ENCODE measurements at regions not wholly inside any gene's neighbourhood (a gene's known extent, or its start where the extent isn't known, plus 50 kb on each side); places are given as distances from the start of the nearest gene placed in this dataset.

DNA sequence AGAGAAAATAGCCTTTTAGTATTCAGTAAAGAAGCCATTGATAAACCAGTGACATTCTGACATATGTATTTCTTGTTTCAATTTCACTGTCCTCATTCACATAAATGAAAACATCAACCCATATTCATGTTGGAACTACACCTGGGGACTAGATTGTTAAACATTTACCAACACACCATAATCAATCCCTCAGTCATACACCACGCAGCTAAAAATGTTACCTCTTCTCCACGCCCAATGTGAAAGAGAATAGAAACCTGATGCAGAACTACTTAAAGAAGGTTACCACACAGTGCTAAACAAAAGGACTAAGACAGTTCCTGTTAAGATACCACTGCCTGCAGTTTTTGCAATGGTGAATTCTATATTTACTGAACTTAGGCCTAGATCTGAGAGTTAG lies 518.9 kb downstream of the PRELID2 start:
- in situ Hi-C loops (cut with MboI) = no loop called here
- FAIRE-seq (no peak), ATAC-seq (no peak), DNase-seq (ENCODE audit: extremely low read depth in 1 of 4, low spot score in 3 of 4) (no peak)
- no peak overlapping the region for H3K9ac ChIP-seq (ENCODE audit: insufficient read depth in 1 of 2, low read depth in 2 of 2, low read length in 2 of 2)
- no peak overlapping the region for H3K27ac ChIP-seq (ENCODE audit: extremely low read depth, low read depth, low read length)
- H3K4me2 ChIP-seq (ENCODE audit: insufficient read depth, low read length) = no peak overlapping the region
- H4K20me1 ChIP-seq (replicated peaks; ENCODE audit: control insufficient read depth, insufficient read depth, low read length) = no peaks in the 10 kb centered on the region
- no peaks in the 10 kb centered on the region for H3K9me1 ChIP-seq (ENCODE audit: control insufficient read depth, insufficient read depth, low read length)
- H3K4me3 ChIP-seq = no peak overlapping the region
- ChIA-PET POLR2A (no interaction called here), CTCF (ENCODE audit: low intra/inter-chr PET ratio) (no interaction called here)
- intact Hi-C loops (cut with micrococcal nuclease) = no loop called here
- no TSS peak for BruUV-seq (replicated peaks)
- H3K4me1 ChIP-seq (replicated peaks in 1 of 2; ENCODE audit: control insufficient read depth in 2 of 2, insufficient read depth in 2 of 2, low read length in 2 of 2) = no peaks in the 10 kb centered on the region
- no peak overlapping the region for H2AFZ ChIP-seq (ENCODE audit: low read depth, low read length)
- no peaks in the 10 kb centered on the region for H3K9me3 ChIP-seq (replicated peaks; ENCODE audit: control insufficient read depth, insufficient read depth, low read depth, low read length)
- H3K36me3 ChIP-seq (ENCODE audit: control insufficient read depth, insufficient read depth, low read length) = no peaks in the 10 kb centered on the region
- WGBS (ENCODE audit: insufficient coverage, low coverage, missing lambda C conversion rate) = 0% methylated on average over 2 of the region's 2 CpGs
- H3K79me2 ChIP-seq (ENCODE audit: control insufficient read depth, insufficient read depth, low read length) = no peaks in the 10 kb centered on the region
- H3K27me3 ChIP-seq (ENCODE audit: control insufficient read depth in 2 of 2, insufficient read depth in 2 of 2, low read length in 2 of 2) = no peaks in the 10 kb centered on the region
- TF ChIP-seq, protein P1, sequence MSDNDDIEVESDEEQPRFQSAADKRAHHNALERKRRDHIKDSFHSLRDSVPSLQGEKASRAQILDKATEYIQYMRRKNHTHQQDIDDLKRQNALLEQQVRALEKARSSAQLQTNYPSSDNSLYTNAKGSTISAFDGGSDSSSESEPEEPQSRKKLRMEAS (CRISPR knock-in tag; IDR thresholded peaks at IDR 0.05) = no peak
- TF ChIP-seq ZBTB40 (IDR thresholded peaks at IDR 0.05) = no peak
- no peak for TF ChIP-seq ZBTB40 (CRISPR knock-in tag; IDR thresholded peaks at IDR 0.05)
- TF ChIP-seq RUNX1 (IDR thresholded peaks at IDR 0.05; ENCODE audit: low read depth) = no peak
- no peak for TF ChIP-seq ZNF175 (CRISPR knock-in tag; IDR thresholded peaks at IDR 0.05; ENCODE audit: low read depth)
- TF ChIP-seq ZNF133 (CRISPR knock-in tag; IDR thresholded peaks at IDR 0.05) = no peak
- TF ChIP-seq ZNF551 (CRISPR knock-in tag; IDR thresholded peaks at IDR 0.05) = no peak
- no peak for TF ChIP-seq KLF16 (IDR thresholded peaks at IDR 0.05)
- no peak for TF ChIP-seq ARID2 (IDR thresholded peaks at IDR 0.05)
- no peak for TF ChIP-seq SAFB (IDR thresholded peaks at IDR 0.05; ENCODE audit: borderline replicate concordance, low read depth, low read length)
- no peak for TF ChIP-seq TAF15 (IDR thresholded peaks at IDR 0.05; ENCODE audit: low read depth, low read length)
- no peak for TF ChIP-seq FOXK1 (CRISPR knock-in tag; IDR thresholded peaks at IDR 0.05; ENCODE audit: borderline replicate concordance)
- TF ChIP-seq, protein P2, sequence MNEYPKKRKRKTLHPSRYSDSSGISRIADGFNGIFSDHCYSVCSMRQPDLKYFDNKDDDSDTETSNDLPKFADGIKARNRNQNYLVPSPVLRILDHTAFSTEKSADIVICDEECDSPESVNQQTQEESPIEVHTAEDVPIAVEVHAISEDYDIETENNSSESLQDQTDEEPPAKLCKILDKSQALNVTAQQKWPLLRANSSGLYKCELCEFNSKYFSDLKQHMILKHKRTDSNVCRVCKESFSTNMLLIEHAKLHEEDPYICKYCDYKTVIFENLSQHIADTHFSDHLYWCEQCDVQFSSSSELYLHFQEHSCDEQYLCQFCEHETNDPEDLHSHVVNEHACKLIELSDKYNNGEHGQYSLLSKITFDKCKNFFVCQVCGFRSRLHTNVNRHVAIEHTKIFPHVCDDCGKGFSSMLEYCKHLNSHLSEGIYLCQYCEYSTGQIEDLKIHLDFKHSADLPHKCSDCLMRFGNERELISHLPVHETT (CRISPR knock-in tag; conservative IDR thresholded peaks at IDR 0.05 in 1 of 2, IDR thresholded peaks at IDR 0.05 in 1 of 2) = no peak
- TF ChIP-seq SMAD4 (CRISPR knock-in tag; conservative IDR thresholded peaks at IDR 0.05) = no peak

Measured in K562 (cell line).